22Rv1 (cell line): ENCODE measurements at regions not wholly inside any gene's neighbourhood (a gene's known extent, or its start where the extent isn't known, plus 50 kb on each side); places are given as distances from the start of the nearest gene placed in this dataset.

Experiments
- CTCF ChIP-seq: fragments of 450-650 bp; IDR thresholded peaks from 2 replicates; pipeline ENCODE4 v1.5.1; 2017; ENCODE audit warnings: mild to moderate bottlenecking
- ZFX ChIP-seq: fragments of 450-650 bp; IDR thresholded peaks from 2 replicates; pipeline ENCODE4 v1.6.1; 2017; ENCODE audit warnings: antibody characterized with exemption, borderline replicate concordance

GRCh38 chr9:80937645-80938044 lies 751.7 kb downstream of the TLE1 start:
- TF ChIP-seq CTCF (no peak), ZFX (no peak)
